ENCODE measurements at regions not wholly inside any gene's neighbourhood (a gene's known extent, or its start where the extent isn't known, plus 50 kb on each side); places are given as distances from the start of the nearest gene placed in this dataset.
A peak's percentile ranks its signal among the peaks of the same experiment; 100 is the strongest.
"Not testable (repeated sequence)": the region's sequence is repeated elsewhere in the genome, so short reads cannot be mapped to it uniquely, and the experiment has no call there.

DNA sequence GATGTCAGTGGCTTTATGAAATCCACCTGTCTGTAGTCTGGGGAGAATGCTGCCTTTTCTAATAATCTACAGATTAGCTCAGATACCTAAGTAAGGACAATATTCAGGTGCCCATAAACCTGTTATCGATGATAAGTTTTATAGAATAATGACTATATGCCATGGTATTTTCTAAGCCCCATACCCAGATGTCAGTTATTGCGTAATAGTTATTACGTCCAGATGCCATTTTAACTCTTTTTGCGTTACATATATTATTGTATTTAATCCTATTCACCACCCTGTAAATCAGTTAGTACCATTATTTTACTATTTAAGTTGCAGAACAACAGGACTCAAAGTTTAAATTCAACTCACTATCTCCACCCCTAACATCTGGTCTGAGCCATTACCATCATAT is 1343.9 kb upstream of the ACO1 start:
- no peaks in the 10 kb centered on the region for H3K9me2 ChIP-seq (ENCODE audit: insufficient read depth)
- CTCF ChIA-PET = no interaction called here
- no peaks in the 10 kb centered on the region for H3K27me3 ChIP-seq (ENCODE audit: insufficient read depth, low read depth)
- no peaks in the 10 kb centered on the region for H3K4me1 ChIP-seq (replicated peaks; ENCODE audit: insufficient read depth)
- POLR2A ChIA-PET (ENCODE audit: unreplicated experiment) = no interaction called here
- no TSS peak for BruUV-seq (replicated peaks)
- H3K4me2 ChIP-seq = no peak overlapping the region
- intact Hi-C loops (cut with micrococcal nuclease; ENCODE audit: unreplicated experiment) = no loop called here
- H3K4me3 ChIP-seq = no peak overlapping the region
- no peaks in the 10 kb centered on the region for H3K36me3 ChIP-seq (ENCODE audit: low read depth)
- no peaks in the 10 kb centered on the region for H3K79me2 ChIP-seq (ENCODE audit: low read depth)
- no peaks in the 10 kb centered on the region for H3K9me3 ChIP-seq (ENCODE audit: insufficient read depth, low read depth)
- no peak for DNase-seq
- H2AFZ ChIP-seq = no peak overlapping the region
- no peak for TF ChIP-seq EZH2 (IDR thresholded peaks at IDR 0.05; ENCODE audit: low read depth)
- TF ChIP-seq, protein P1, sequence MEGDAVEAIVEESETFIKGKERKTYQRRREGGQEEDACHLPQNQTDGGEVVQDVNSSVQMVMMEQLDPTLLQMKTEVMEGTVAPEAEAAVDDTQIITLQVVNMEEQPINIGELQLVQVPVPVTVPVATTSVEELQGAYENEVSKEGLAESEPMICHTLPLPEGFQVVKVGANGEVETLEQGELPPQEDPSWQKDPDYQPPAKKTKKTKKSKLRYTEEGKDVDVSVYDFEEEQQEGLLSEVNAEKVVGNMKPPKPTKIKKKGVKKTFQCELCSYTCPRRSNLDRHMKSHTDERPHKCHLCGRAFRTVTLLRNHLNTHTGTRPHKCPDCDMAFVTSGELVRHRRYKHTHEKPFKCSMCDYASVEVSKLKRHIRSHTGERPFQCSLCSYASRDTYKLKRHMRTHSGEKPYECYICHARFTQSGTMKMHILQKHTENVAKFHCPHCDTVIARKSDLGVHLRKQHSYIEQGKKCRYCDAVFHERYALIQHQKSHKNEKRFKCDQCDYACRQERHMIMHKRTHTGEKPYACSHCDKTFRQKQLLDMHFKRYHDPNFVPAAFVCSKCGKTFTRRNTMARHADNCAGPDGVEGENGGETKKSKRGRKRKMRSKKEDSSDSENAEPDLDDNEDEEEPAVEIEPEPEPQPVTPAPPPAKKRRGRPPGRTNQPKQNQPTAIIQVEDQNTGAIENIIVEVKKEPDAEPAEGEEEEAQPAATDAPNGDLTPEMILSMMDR (conservative IDR thresholded peaks at IDR 0.05) = no peak
- H3F3A ChIP-seq (ENCODE audit: insufficient read depth, low read depth) = no peaks in the 10 kb centered on the region
- H3K27ac ChIP-seq = no peak overlapping the region
- H4K20me1 ChIP-seq (ENCODE audit: insufficient read depth) = no peaks in the 10 kb centered on the region

DNA sequence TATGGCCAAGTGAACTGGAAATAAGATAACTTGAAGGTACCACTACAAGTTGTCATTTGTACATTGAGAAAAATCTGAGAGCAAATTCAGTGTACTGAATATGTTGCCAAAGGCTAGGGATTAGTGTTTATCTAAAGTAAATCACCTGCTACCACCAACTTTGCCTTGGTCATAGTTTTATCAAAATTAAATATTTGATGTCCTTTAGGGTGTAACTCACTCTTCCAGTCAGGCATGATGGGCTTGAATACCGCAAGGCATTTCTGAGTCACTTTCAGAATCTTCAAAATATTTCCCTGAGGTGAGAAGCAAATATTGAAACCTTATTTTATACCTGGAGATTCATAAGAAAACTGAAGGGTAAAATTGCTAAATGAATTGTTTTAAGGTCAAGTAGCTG is 1338.6 kb upstream of the ACO1 start:
- Histone ChIP-seq H4K20me1 (ENCODE audit: insufficient read depth) (no peaks in the 10 kb centered on the region), H3K4me1 (replicated peaks; ENCODE audit: insufficient read depth) (no peaks in the 10 kb centered on the region), H3K9me2 (ENCODE audit: insufficient read depth) (no peaks in the 10 kb centered on the region), H3K79me2 (ENCODE audit: low read depth) (no peaks in the 10 kb centered on the region), H2AFZ (no peak overlapping the region), H3K9me3 (ENCODE audit: insufficient read depth, low read depth) (no peaks in the 10 kb centered on the region), H3F3A (ENCODE audit: insufficient read depth, low read depth) (no peaks in the 10 kb centered on the region), H3K27me3 (ENCODE audit: insufficient read depth, low read depth) (no peaks in the 10 kb centered on the region), H3K36me3 (ENCODE audit: low read depth) (no peaks in the 10 kb centered on the region), H3K27ac (no peak overlapping the region), H3K4me3 (no peak overlapping the region), H3K4me2 (no peak overlapping the region)
- ChIA-PET CTCF (no interaction called here), POLR2A (ENCODE audit: unreplicated experiment) (no interaction called here)
- DNase-seq = peak; percentile 7 to 61
- no TSS peak for BruUV-seq (replicated peaks)
- no peak for TF ChIP-seq EZH2 (IDR thresholded peaks at IDR 0.05; ENCODE audit: low read depth)
- TF ChIP-seq, protein P1 (conservative IDR thresholded peaks at IDR 0.05) = no peak
- intact Hi-C loops (cut with micrococcal nuclease; ENCODE audit: unreplicated experiment) = no loop called here

DNA sequence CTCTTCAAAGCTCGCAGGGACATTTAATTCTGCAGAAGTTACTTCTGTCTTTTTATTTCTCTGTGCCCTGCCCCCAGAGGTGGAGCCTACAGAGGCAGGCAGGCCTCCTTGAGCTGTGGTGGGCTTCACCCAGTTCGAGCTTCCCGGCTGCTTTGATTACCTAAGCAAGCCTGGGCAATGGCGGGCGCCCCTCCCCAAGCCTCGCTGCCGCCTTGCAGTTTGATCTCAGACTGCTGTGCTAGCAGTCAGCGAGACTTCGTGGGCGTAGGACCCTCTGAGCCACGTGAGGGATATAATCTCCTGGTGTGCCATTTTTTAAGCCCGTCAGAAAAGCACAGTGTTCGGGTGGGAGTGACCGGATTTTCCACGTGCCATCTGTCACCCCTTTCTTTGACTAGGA is 1322.9 kb upstream of the ACO1 start:
- H3K27me3 ChIP-seq (ENCODE audit: insufficient read depth, low read depth); BruUV-seq (replicated peaks); intact Hi-C loops (cut with micrococcal nuclease; ENCODE audit: unreplicated experiment); H3K27ac ChIP-seq; H3K4me1 ChIP-seq (replicated peaks; ENCODE audit: insufficient read depth); H4K20me1 ChIP-seq (ENCODE audit: insufficient read depth); H3K4me2 ChIP-seq; H3K4me3 ChIP-seq; H3K36me3 ChIP-seq (ENCODE audit: low read depth); H3K79me2 ChIP-seq (ENCODE audit: low read depth); CTCF ChIA-PET; POLR2A ChIA-PET (ENCODE audit: unreplicated experiment); DNase-seq; H2AFZ ChIP-seq; H3K9me2 ChIP-seq (ENCODE audit: insufficient read depth); H3K9me3 ChIP-seq (ENCODE audit: insufficient read depth, low read depth); H3F3A ChIP-seq (ENCODE audit: insufficient read depth, low read depth): not testable (repeated sequence)

DNA sequence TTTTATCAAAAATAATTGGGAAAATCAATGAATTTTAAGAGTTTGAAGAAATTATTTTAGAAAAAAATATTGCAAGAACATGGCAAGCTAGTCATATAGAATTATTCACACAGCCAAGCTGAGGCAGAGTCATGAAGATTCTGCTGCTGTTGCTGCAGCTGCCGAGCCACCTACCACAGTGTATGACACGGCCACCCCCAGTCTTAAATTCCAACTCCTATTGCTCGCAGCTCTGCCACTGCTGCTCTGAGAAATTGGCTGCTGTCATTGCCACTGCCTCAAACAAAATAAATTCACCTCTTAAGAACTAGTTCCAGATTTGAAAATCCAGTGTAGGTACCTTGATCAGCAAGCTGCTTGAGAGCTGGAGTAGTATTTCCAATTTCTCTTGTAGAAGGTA is 1318.8 kb upstream of the ACO1 start:
- no peak overlapping the region for H2AFZ ChIP-seq
- no peaks in the 10 kb centered on the region for H3K79me2 ChIP-seq (ENCODE audit: low read depth)
- H3K4me2 ChIP-seq = no peak overlapping the region
- TF ChIP-seq, protein P1 (conservative IDR thresholded peaks at IDR 0.05) = no peak
- TF ChIP-seq EZH2 (IDR thresholded peaks at IDR 0.05; ENCODE audit: low read depth) = no peak
- no peaks in the 10 kb centered on the region for H3K27me3 ChIP-seq (ENCODE audit: insufficient read depth, low read depth)
- no peaks in the 10 kb centered on the region for H3K36me3 ChIP-seq (ENCODE audit: low read depth)
- no peaks in the 10 kb centered on the region for H4K20me1 ChIP-seq (ENCODE audit: insufficient read depth)
- no peak for DNase-seq
- no peaks in the 10 kb centered on the region for H3K9me3 ChIP-seq (ENCODE audit: insufficient read depth, low read depth)
- no TSS peak for BruUV-seq (replicated peaks)
- POLR2A ChIA-PET (ENCODE audit: unreplicated experiment) = no interaction called here
- H3K4me1 ChIP-seq (replicated peaks; ENCODE audit: insufficient read depth) = no peaks in the 10 kb centered on the region
- no peaks in the 10 kb centered on the region for H3K9me2 ChIP-seq (ENCODE audit: insufficient read depth)
- intact Hi-C loops (cut with micrococcal nuclease; ENCODE audit: unreplicated experiment) = no loop called here
- no peak overlapping the region for H3K27ac ChIP-seq
- H3K4me3 ChIP-seq = no peak overlapping the region
- CTCF ChIA-PET = no interaction called here
- no peaks in the 10 kb centered on the region for H3F3A ChIP-seq (ENCODE audit: insufficient read depth, low read depth)

Data from PC-9 (cell line).